PFSK-1 (cell line): ENCODE measurements at regions not wholly inside any gene's neighbourhood (a gene's known extent, or its start where the extent isn't known, plus 50 kb on each side); places are given as distances from the start of the nearest gene placed in this dataset.

Source experiments
- POLR2AphosphoS5 ChIP-seq: IDR thresholded peaks from 2 replicates; pipeline ENCODE4 v1.6.1; 2012; ENCODE audit warnings: low read depth, mild to moderate bottlenecking, control low read depth, low read length, moderate library complexity
- SIN3A ChIP-seq: IDR thresholded peaks from 2 replicates; pipeline ENCODE4 v1.6.1; 2012; ENCODE audit warnings: mild to moderate bottlenecking, low read length, moderate library complexity, borderline replicate concordance; ENCODE audit not compliant: insufficient read depth
- TAF1 ChIP-seq: IDR thresholded peaks from 2 replicates; pipeline ENCODE4 v1.6.1; 2012; ENCODE audit warnings: low read length, control low read depth, borderline replicate concordance; ENCODE audit not compliant: insufficient read depth
- TF ChIP-seq, protein P1 (sequence below), 2 experiments: IDR thresholded peaks; 2 replicates each; pipeline versions ENCODE4 v1.6.1 to v1.8.0; 2011 to 2012; ENCODE audit warnings: low read depth in 2 of 2, low read length in 2 of 2, control low read depth in 1 of 2, inconsistent platforms in 1 of 2, mild to moderate bottlenecking in 1 of 2, moderate library complexity in 1 of 2; ENCODE audit not compliant: insufficient read depth in 1 of 2

DNA sequence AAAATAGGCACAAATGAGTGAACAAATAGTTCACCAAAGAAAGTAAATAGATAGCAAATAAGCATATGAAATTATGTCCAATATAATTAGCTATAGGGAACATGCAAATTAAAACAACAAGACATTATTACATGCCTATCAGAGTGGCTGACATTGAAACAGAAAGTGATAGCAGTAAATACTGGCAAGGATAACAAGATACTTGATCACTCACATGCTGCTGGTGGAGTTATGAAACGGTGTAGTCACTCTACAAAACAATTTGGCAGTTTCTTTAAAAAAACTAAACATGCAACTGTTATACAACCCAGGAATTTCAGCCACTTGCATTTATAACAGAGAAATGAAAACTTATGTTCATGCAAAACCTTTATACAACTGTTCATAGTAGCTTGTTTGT is 439.2 kb upstream of the ACVR2A start:
- TF ChIP-seq, protein P1, sequence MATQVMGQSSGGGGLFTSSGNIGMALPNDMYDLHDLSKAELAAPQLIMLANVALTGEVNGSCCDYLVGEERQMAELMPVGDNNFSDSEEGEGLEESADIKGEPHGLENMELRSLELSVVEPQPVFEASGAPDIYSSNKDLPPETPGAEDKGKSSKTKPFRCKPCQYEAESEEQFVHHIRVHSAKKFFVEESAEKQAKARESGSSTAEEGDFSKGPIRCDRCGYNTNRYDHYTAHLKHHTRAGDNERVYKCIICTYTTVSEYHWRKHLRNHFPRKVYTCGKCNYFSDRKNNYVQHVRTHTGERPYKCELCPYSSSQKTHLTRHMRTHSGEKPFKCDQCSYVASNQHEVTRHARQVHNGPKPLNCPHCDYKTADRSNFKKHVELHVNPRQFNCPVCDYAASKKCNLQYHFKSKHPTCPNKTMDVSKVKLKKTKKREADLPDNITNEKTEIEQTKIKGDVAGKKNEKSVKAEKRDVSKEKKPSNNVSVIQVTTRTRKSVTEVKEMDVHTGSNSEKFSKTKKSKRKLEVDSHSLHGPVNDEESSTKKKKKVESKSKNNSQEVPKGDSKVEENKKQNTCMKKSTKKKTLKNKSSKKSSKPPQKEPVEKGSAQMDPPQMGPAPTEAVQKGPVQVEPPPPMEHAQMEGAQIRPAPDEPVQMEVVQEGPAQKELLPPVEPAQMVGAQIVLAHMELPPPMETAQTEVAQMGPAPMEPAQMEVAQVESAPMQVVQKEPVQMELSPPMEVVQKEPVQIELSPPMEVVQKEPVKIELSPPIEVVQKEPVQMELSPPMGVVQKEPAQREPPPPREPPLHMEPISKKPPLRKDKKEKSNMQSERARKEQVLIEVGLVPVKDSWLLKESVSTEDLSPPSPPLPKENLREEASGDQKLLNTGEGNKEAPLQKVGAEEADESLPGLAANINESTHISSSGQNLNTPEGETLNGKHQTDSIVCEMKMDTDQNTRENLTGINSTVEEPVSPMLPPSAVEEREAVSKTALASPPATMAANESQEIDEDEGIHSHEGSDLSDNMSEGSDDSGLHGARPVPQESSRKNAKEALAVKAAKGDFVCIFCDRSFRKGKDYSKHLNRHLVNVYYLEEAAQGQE (IDR thresholded peaks at IDR 0.05; ENCODE audit: insufficient read depth in 1 of 2, low read depth in 2 of 2, low read length in 2 of 2), result no peak
- TF ChIP-seq TAF1 (no peak), SIN3A (no peak), POLR2AphosphoS5 (no peak)
